ENCODE measurements at regions not wholly inside any gene's neighbourhood (a gene's known extent, or its start where the extent isn't known, plus 50 kb on each side); places are given as distances from the start of the nearest gene placed in this dataset.

DNA sequence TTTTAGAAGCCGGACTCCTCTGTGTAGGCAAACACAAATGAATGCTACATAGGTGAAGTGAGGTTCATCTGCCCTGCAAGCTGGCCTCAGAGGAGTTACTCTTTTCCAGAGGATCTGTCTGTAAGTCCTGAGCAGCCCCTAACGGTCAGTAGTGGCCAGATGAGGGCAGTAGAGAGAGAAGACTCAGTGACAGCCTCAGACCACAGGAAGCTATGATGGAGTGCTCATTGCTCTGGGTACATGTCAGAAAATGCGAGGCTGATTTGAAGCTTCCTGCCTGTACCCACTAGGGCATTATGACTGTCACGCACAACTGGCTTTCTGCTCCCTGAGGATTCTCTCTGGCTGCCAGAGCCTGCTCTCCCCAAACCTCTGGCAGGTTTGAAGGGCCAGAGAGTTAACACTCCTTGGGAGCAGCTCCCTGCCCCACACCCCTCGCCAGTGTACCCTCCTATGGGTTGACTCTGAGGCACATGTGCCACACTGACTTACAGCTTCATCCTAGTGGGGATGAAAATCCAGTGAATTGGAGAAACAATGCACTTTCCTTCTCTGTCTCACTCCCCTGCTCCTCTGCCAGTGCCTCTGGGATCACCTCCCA, 141.5 kb downstream of the GABRG2 start:
- TF ChIP-seq, protein P1, sequence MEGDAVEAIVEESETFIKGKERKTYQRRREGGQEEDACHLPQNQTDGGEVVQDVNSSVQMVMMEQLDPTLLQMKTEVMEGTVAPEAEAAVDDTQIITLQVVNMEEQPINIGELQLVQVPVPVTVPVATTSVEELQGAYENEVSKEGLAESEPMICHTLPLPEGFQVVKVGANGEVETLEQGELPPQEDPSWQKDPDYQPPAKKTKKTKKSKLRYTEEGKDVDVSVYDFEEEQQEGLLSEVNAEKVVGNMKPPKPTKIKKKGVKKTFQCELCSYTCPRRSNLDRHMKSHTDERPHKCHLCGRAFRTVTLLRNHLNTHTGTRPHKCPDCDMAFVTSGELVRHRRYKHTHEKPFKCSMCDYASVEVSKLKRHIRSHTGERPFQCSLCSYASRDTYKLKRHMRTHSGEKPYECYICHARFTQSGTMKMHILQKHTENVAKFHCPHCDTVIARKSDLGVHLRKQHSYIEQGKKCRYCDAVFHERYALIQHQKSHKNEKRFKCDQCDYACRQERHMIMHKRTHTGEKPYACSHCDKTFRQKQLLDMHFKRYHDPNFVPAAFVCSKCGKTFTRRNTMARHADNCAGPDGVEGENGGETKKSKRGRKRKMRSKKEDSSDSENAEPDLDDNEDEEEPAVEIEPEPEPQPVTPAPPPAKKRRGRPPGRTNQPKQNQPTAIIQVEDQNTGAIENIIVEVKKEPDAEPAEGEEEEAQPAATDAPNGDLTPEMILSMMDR (IDR thresholded peaks at IDR 0.05) = no peak
- DNase-seq (ENCODE audit: low spot score) = no peak
- ATAC-seq (ENCODE audit: low FRiP score) = no peak

DNA sequence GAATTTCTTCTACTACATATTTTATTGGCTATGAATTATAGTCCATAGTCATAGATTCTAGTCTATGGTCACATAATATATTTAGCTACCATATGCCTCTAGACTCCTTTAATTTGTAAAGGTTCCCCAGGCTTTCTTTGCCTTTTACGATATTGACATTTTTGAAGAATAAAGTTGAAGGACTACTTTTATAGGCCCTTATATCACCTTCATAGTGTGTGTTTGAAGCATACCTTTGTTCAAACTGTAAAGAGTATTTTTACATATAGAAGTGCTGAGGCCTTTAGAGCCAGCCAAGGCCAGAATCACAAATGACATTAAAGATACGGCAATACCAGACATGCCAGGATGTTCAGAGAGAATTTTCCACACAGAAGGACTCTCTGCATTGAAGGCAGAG, 147.0 kb downstream of the GABRG2 start:
- DNase-seq (ENCODE audit: low spot score) (no peak), ATAC-seq (ENCODE audit: low FRiP score) (no peak)
- TF ChIP-seq, protein P1 (IDR thresholded peaks at IDR 0.05) = no peak

GRCh38 chr5:162217037-162217436, 149.5 kb downstream of the GABRG2 start:
- TF ChIP-seq, protein P1 (IDR thresholded peaks at IDR 0.05) = no peak
- DNase-seq (ENCODE audit: low spot score) = no peak
- ATAC-seq (ENCODE audit: low FRiP score) = no peak

GRCh38 chr5:162221910-162222309, 154.3 kb downstream of the GABRG2 start:
- ATAC-seq (ENCODE audit: low FRiP score) (no peak), DNase-seq (ENCODE audit: low spot score) (no peak)
- TF ChIP-seq, protein P1 (IDR thresholded peaks at IDR 0.05) = no peak

- TF ChIP-seq, protein P1 (IDR thresholded peaks at IDR 0.05) = no peak
- DNase-seq (ENCODE audit: low spot score) (no peak), ATAC-seq (ENCODE audit: low FRiP score) (no peak)
Measured at GRCh38 chr5:162227075-162227474, 159.5 kb downstream of the GABRG2 start.

DNA sequence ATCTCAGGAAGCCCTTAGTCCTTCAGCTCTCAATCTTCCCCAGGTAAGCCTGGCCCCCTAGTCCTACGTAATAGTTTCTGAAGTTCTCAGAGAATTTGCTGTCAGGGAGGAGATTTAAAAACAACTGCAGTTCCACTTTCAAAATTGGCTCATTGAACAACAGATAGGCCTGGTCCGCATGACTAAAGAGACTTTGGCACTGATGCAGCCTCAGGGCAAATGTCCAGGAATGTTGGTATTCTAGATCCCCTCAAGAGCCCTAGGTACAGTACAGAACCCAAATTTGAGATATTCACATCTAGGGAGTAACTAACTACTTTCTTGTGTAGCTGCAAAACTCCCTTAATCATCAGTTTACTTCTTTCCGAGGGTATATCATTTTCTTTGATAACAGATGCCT, 162.8 kb downstream of the GABRG2 start:
- DNase-seq (ENCODE audit: low spot score) = no peak
- TF ChIP-seq, protein P1 (IDR thresholded peaks at IDR 0.05) = no peak
- no peak for ATAC-seq (ENCODE audit: low FRiP score)

GRCh38 chr5:162231522-162231921, 163.9 kb downstream of the GABRG2 start:
- ATAC-seq (ENCODE audit: low FRiP score) (no peak), DNase-seq (ENCODE audit: low spot score) (no peak)
- TF ChIP-seq, protein P1 (IDR thresholded peaks at IDR 0.05) = no peak
